A172 (cell line): ENCODE measurements at regions not wholly inside any gene's neighbourhood (a gene's known extent, or its start where the extent isn't known, plus 50 kb on each side); places are given as distances from the start of the nearest gene placed in this dataset.

Source experiments
- DNase-seq: peaks from one replicate; pipeline ENCODE4 v3.0.0-alpha.2; 2015; ENCODE audit warnings: low spot score

DNA sequence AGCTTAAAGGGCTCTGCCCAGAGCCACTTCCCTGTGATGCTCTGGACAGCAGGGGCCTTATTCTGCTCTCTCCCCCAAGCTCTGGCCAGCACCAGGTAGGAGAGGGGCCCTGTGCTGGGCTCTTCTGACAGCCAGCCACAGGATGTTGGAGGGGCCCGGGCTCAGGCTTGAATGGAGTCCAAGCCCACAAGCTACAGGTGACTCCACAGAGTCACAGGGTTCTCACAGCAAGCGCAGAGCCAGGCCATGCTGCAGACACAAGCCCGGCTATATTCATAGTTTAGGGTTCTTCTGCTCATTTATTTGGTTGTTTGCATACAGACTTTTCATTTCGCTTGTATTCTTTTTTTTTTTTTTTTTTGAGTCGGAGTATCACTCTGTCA lies 1392.8 kb downstream of the BRD1 start:
- no peak for DNase-seq

- no peak for DNase-seq
These were observed 1393.4 kb downstream of the BRD1 start for GRCh38 chr22:48434156-48434867.

GRCh38 chr22:48433647-48434046 lies 1394.0 kb downstream of the BRD1 start:
- DNase-seq, result no peak

DNA sequence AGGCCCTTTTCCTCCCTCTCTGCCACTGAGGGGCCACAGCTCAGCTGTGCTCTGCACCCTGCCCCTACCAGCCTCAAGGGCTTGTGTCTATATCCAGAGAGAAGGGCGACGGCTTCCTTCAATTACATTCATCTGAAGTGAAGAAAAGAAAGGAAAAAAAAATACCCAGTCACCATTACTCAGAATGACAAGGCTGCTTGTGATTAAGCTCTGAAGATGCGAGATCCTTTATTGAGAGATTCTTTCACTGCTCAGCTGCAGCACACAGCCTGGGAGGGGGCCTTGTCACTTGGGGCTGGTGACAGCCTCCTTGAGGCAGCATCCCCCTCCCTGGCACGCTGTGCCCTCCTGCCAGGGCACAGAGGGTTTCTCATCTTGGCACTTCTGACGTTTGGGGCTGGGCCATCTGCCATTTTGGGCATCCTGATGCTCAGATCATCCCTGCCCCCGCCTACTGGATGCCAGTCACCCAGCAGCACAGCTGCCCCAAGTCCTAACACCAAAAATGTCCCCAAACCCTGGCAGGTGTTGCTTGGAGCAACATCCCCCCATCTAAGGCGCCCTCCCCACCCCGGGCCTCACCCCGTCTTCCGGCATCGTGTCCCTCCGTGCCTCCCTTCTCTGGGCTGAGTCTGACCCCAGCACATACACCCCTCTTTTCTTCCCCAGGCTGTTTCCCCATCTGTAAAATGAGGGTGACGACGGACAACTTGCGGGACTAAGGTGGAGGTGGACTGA lies 1394.7 kb downstream of the BRD1 start:
- DNase-seq, result peak; percentile 34

GRCh38 chr22:48431536-48432315 lies 1395.9 kb downstream of the BRD1 start:
- no peak for DNase-seq

- no peak for DNase-seq
These were observed 1396.7 kb downstream of the BRD1 start for GRCh38 chr22:48431014-48431413.

DNA sequence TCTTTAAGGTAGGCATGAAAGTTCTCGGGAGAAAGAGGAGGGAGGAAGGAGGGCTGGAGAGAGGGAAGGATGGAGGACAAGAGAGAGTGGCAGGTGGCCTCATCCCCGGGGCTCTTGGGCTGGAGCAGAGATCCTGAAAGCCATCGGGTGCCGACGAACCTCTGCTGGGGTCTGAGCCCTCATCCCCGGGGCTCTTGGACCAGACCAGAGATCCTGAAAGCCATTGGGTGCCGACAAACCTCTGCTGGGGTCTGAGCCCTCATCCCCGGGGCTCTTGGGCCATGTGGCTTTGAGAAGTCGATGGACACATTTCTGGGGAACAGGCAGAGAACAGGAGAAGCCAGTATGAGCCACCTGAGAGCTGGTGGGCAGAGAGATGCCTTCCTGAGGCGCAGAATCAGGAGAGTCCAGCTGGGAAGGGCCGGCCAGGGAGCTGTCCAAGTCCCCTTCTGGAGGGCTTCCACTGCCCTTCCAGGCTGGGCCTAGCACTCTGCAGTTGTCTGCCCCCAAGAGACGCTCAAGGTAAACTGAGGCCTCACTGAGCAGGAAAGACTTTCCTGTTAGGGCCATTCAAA lies 1398.1 kb downstream of the BRD1 start:
- DNase-seq, result no peak

- peak; percentile 62 for DNase-seq
These were observed 1398.9 kb downstream of the BRD1 start for GRCh38 chr22:48428631-48429371.

- no peak for DNase-seq
These were observed 1399.9 kb downstream of the BRD1 start for GRCh38 chr22:48427731-48428211.

GRCh38 chr22:48426466-48427380 lies 1401.0 kb downstream of the BRD1 start:
- DNase-seq, result no peak

DNA sequence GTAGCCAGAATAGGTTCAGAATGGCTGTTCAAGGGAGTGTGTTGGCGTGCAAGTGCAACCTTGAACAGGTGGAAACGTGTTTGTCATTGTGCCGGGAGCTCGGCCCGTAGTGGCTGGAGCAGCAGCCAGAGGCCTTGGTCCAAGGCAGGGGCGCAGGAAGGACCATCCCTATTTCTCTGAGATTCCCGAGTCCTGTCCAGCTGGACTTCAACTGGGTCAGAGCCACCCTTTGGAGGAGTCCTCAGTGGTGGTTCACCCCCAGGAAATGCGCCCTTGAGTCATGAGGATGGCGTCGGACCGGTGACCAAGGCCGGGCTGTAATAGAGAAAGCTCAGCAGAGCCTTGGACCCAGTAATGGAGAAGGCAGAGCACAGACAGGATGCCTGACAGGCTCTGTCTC lies 1402.0 kb downstream of the BRD1 start:
- no peak for DNase-seq

DNA sequence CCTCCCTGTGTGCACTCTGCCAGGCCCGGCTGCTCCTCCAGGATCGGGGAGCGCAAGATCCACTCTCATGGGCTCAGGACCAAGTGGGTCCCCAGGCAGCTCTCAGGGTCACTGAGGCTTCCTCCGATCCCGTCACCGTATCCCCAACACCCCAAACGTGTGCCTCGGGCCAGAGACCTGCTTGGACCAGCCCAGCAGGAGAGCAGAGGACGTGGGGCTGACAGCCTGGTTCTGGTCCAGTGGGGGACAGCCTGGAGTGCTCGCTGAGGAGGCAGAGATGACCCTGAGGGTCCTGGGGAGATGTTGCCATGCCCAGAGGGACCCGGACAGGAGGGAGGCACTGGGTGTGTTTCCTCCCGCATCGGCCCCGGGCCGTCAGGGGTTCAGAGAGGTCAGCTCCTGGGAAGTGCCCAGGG lies 1402.6 kb downstream of the BRD1 start:
- no peak for DNase-seq

DNA sequence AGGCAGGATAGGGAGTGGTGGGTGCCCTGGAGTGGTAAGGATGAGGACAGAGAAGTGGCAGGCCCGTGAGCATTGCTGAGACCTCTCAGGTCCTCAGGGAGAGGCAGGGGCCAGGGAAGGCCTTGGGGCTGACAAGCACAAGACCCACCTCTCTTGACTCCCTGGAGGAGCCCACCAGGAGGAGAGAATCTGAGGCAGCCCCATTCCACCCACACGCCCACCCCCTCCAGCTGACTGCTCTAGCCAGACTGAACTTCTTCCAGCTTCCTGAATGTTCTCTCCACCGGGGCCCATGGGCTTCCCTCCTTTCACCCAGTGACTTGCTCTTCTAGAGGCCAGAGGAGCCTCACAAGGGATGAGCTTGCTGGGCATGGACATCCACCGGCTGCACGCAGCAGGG lies 1403.0 kb downstream of the BRD1 start:
- DNase-seq, result no peak

DNA sequence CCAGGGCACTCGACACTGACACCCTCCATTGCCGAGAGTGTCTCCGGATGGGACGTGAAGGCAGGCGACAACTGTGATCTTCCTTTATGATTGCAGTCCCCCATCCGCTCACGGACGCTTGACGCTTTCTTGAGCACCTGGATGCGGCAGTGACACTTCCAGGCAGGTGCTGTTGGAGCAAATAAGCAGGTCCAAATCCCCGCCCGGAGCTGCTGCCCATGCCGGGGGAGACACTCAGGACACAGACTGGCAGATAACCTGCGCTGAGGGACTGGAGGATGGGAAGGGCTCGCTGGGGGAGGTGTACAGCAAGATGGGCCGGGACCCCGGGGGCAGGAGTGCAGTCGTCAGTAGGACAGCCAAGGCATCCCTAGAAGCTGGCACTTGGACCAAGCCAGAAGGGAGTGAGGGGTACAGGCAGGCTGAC lies 1403.5 kb downstream of the BRD1 start:
- no peak for DNase-seq

- peak; percentile 19 for DNase-seq
These were observed 1404.2 kb downstream of the BRD1 start for GRCh38 chr22:48423481-48423911.

GRCh38 chr22:48422900-48423480 lies 1404.7 kb downstream of the BRD1 start:
- DNase-seq, result no peak

- DNase-seq, result no peak
These were observed 1408.8 kb downstream of the BRD1 start for GRCh38 chr22:48418831-48419230.

DNA sequence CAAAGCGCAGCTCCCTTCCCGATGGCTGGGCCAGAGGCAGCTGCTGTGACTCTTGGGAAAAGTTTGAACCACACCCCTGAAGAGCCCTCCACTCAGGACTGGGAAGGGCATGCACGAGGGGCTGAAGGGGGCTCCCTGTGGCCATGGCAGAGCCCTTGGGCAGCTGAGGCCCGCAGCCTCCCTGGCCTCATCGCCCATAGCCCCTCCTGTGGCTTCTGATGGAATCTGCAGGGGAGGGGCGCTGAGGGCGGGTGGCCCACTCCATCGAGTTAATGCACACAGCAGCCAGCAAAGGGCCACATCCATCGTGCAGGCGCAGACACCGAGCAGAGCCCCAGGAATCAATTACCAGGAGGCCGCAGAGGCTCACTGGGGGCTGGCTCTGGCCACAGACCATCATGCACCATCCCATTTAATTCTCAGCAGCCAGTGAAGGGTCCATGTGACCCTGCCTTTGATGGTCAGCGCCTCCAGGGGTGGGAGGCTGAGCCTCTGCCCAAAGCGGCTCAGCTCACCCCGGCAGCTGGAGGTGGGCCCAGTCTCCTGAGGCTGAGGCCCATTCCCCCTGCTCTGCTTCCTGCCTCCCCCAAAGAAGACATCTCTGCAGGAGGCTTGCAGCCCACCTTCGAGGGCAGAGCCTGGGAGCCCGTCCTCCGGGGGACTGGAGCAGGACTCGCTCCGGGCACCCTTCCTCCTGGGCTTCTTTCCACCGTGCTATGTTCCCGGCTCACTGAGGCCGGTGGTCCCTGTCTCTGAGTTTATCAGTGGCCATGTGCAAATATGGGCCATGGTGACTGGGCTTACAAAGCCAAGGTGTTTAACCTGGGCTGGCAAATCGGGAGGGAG lies 1410.2 kb downstream of the BRD1 start:
- no peak for DNase-seq
